GM12878 (cell line): ENCODE measurements at regions not wholly inside any gene's neighbourhood (a gene's known extent, or its start where the extent isn't known, plus 50 kb on each side); places are given as distances from the start of the nearest gene placed in this dataset.

Experiments
- CHD2 ChIP-seq: IDR thresholded peaks from 2 replicates; pipeline ENCODE4 v1.6.1; 2011; ENCODE audit warnings: low read depth, low read length, improper control_type of control experiment, borderline replicate concordance
- HDGF ChIP-seq: fragments of 450-650 bp; IDR thresholded peaks from 2 replicates; pipeline ENCODE4 v1.6.1; 2016; ENCODE audit warnings: antibody characterized with exemption
- NFXL1 ChIP-seq: fragments of 450-650 bp; IDR thresholded peaks from 2 replicates; pipeline ENCODE4 v1.6.1; 2017; ENCODE audit warnings: antibody characterized with exemption, mild to moderate bottlenecking, borderline replicate concordance
- NFYA ChIP-seq: IDR thresholded peaks from 2 replicates; pipeline ENCODE4 v1.6.1; 2011; ENCODE audit warnings: low read depth, mild to moderate bottlenecking, low read length, improper control_type of control experiment, borderline replicate concordance
- PRDM15 ChIP-seq: fragments of 450-650 bp; formaldehyde crosslinking; IDR thresholded peaks from 2 replicates; pipeline ENCODE4 v1.4.0; 2020; ENCODE audit warnings: mild to moderate bottlenecking, moderate library complexity
- ZNF592 ChIP-seq: fragments of 450-650 bp; IDR thresholded peaks from 2 replicates; pipeline ENCODE4 v1.6.1; 2017; ENCODE audit warnings: mild to moderate bottlenecking, moderate library complexity

- no peak for TF ChIP-seq HDGF
- TF ChIP-seq ZNF592 = no peak
- TF ChIP-seq PRDM15 (CRISPR knock-in tag) = no peak
- no peak for TF ChIP-seq NFXL1
- no peak for TF ChIP-seq NFYA
- no peak for TF ChIP-seq CHD2
Observed at GRCh38 chr4:23212558-23212957, 519.8 kb downstream of the GBA3 start (continued).
